T47D (cell line): ENCODE measurements at regions not wholly inside any gene's neighbourhood (a gene's known extent, or its start where the extent isn't known, plus 50 kb on each side); places are given as distances from the start of the nearest gene placed in this dataset.
"Not testable (repeated sequence)": the region's sequence is repeated elsewhere in the genome, so short reads cannot be mapped to it uniquely, and the experiment has no call there.

Experiments
- DNase-seq, 2 experiments: peaks; one replicate each; pipeline versions ENCODE4 v3.0.0 to v3.0.0-alpha.2; 2011 to 2012; ENCODE audit warnings: low read depth in 1 of 2, low spot score in 1 of 2
- JUND ChIP-seq: IDR thresholded peaks from 2 replicates; pipeline ENCODE4 v1.6.1; 2012; ENCODE audit warnings: low read depth
- in situ Hi-C: cut with HindIII; loops from 2 replicates; pipeline ENCODE4 v1.10.0; 2016; ENCODE audit warnings: low sequenced_read_pairs, low pct_unique_long_range_greater_than_20kb

DNA sequence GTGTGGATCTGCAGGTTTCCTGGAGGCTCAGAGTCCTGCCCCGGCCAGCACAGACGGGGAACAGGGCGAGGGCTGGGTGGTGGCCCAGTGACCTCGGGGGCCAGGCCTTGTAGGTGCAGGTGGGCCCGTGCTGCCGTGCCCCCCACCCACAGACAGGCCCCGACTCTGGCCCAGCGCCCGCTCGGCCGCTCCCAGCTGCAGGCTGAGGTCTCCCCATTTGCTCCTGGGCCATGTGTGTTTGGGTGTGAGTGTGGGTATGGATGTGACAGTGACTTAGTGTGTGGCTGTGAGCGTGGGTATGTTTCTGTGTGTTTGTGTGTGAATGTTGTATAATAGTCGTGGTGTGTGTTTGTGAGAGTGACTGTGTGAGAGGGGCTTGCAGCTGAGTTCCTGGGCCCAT lies 173.8 kb downstream of the TMEM121 start:
- in situ Hi-C loops, DNase-seq: not testable (repeated sequence)

- no peak for TF ChIP-seq JUND
- in situ Hi-C loops = no loop called here
- no peak for DNase-seq
Observed at GRCh38 chr14:105700622-105701288, 174.4 kb downstream of the TMEM121 start.

DNA sequence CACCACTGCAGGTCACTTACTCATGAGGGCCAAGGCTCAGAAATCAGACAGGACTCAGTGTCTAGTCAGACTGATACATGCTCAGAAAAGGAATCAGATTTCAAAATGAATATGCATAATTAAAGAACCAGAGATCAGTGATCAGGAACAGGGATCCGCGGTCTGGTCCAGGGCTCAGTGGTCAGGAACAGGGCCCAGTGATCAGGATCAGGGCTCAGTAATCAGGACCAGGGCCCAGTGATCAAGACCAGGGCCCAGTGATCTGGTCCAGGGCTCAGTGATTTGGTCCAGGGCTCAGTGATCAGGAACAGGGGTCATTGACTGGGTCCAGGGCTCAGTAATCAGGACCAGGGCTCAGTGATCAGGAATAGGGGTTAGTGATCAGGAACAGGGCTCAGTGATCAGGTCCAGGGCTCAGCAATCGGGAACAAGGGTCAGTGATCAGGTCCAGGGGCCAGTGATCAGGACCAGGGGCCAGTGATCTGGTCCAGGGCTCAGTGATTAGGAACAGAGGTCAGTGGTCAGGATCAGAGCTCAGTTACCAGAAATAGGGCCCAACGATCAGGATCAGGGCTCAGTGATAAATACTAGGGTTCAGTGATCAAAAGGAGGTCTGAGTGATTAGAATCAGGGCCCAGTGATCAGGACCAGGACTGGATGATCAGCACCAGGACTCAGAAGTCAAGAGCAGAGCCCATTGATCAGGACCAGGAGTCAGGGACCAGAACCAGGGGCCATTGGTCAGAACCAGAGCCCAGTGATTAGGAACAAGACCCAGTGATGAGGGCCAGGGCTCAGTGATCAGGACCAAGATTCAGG lies 175.3 kb downstream of the TMEM121 start:
- TF ChIP-seq JUND = no peak
- in situ Hi-C loops = no loop called here
- DNase-seq = no peak

- TF ChIP-seq JUND = no peak
- DNase-seq = no peak
- in situ Hi-C loops = no loop called here
Observed at GRCh38 chr14:105702275-105702817, 176.0 kb downstream of the TMEM121 start.

- DNase-seq, in situ Hi-C loops: not testable (repeated sequence)
Observed at GRCh38 chr14:105703044-105703665, 176.8 kb downstream of the TMEM121 start.

DNA sequence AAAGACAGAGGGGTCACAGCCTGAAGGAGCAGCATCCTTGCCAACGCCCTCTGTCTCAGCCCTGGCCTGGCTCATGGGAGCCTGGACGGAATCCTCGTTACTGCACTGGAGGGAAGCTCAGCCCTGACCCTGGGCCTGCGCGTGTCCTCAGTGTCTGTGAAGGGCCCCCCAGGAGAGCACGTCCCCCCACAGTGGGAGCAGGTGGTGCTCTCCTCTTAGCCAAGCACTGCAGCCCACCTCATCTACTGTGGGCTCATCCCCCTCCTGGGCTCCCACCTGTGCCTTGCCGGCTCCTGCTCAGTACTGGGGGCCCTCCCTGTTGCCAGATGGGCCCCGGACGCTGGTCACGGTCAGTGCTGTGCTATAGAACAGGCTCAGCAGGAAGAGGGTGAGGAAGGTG lies 177.7 kb downstream of the TMEM121 start:
- DNase-seq, in situ Hi-C loops: not testable (repeated sequence)

- in situ Hi-C loops, DNase-seq: not testable (repeated sequence)
Observed at GRCh38 chr14:105704492-105704891, 178.1 kb downstream of the TMEM121 start.

DNA sequence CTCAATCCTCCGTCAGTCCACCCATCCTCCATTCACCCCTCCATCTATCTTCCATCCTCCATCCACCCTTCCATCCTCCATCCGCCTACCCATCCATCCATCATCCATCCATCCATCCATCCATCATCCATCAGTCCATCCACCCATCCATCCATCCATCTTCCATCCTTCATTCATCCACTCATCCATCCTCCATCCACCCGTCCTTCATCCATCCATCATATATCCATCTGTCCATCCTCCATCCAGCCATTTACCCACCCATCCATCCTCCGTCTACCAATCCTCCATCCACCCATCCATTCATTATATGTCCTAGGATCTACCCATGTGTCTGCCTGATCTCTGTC lies 179.1 kb downstream of the TMEM121 start:
- DNase-seq, in situ Hi-C loops: not testable (repeated sequence)

DNA sequence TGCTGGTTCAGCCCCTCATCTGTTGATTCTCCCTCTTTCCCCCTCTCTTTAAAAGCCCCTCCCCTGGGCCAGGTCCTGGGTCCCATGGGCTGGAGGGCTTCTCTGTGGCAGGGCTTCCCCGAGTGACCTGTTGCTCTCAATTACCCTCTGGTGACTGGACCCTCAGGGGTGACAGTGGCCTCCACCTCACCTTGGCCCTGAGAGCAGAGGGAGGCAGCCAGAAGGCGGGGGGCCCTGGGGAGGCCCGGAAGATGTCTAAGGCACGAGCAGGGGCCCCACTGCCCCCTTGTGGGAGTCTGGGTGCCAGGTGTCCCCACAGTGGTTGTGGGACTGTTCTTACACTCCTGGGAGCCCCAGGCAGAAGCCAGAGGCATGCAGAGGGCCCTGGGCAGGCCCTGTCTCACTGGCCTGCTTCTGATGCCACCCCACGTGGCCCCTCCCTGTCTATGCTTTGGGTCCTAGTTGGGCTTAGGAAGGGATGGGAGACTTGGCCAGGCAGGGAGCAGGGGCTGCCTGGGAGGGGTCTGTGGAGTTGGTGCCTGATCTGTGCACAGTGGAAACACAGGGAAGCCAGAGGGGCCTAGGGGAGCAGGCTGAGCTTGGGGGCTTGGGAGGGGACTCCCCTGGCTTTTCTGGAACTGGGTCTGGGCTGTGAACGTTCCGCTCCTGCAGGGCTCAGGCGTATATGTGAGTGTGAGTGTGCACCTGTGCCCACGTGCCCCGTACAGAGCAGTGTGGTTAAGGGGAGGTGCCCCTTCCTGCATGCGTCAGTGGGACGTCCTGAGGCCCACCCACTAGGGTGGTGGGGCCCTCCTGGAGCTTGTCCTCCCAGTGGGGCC lies 179.7 kb downstream of the TMEM121 start:
- in situ Hi-C loops, DNase-seq: not testable (repeated sequence)

- DNase-seq, in situ Hi-C loops: not testable (repeated sequence)
Observed at GRCh38 chr14:105706701-105707019, 180.3 kb downstream of the TMEM121 start.

- in situ Hi-C loops, DNase-seq: not testable (repeated sequence)
Observed at GRCh38 chr14:105707099-105707498, 180.7 kb downstream of the TMEM121 start.

DNA sequence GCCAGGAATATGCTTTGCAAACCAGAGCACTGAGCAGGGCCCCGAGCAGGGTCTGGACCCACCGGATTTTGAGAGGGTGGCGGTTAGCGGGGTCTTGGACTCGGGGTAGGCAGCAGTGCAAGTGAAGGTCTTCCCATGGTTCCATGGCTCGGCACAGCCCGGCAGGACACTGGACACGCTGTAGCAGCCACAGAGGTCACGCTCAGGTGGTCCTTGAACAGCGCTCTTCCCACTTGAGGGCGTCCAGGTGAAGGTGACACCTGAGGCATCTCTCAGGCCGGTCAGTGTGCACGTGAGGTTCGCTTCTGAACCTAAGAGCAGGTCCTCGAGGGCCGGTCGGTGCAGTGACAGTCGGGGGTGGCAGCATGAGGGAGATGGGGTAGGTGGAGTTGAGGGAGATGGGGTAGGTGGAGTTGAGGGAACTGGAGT lies 181.4 kb downstream of the TMEM121 start:
- in situ Hi-C loops, DNase-seq: not testable (repeated sequence)

DNA sequence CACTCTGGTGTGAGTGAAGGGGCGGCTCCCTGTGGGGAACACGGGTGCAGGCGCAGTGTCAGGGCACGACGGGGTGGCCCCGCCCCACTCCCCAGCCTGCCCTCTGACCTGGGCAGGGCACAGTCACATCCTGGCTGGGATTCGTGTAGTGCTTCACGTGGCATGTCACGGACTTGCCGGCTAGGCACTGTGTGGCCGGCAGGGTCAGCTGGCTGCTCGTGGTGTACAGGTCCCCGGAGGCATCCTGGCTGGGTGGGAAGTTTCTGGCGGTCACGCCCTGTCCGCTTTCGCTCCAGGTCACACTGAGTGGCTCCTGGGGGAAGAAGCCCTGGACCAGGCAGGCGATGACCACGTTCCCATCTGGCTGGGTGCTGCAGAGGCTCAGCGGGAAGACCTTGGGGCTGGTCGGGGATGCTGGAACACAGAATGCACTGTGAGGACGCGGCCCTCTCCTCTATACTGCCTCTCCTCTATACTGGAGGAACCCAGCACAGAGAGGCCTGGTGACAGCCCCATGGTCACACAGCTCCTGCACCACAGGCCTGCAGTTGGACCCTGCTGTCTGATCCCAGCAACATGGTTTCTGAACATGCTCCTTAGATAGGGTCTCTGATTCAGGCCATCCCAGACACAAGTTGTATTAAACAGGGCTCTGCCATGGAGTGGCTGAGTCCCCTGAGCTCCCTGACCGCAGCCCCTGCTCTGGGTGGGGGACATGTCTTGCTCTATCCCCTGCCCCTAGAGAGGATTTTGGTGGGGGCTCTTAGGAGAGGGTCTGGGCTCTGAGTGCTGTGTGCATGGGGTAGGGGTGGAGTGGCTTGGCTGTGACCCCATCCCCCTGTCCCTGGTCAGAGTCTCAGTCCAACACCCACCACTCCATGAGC lies 182.1 kb downstream of the TMEM121 start:
- in situ Hi-C loops, DNase-seq: not testable (repeated sequence)
